Karpas-422 (cell line): ENCODE measurements at regions not wholly inside any gene's neighbourhood (a gene's known extent, or its start where the extent isn't known, plus 50 kb on each side); places are given as distances from the start of the nearest gene placed in this dataset.

Experiments used
- DNase-seq: peaks from one replicate; pipeline ENCODE4 v3.0.0-alpha.2; 2015
- H2AFZ ChIP-seq: fragments of 200-600 bp; sonication (generic); 2 replicates; pipeline ENCODE4 v1.6.1; 2014; ENCODE audit warnings: antibody characterized with exemption, low read length, mixed read lengths
- H3K27ac ChIP-seq: fragments of 200-600 bp; sonication (generic); 2 replicates; pipeline ENCODE4 v1.5.1; 2014; ENCODE audit warnings: mild to moderate bottlenecking, low read length, moderate library complexity
- H3K27me3 ChIP-seq: fragments of 200-600 bp; sonication (generic); 2 replicates; pipeline ENCODE4 v1.6.1; 2014; ENCODE audit warnings: low read length, mixed read lengths
- H3K36me3 ChIP-seq: fragments of 200-600 bp; sonication (generic); 2 replicates; pipeline ENCODE4 v1.6.1; 2014; ENCODE audit warnings: low read length, mixed read lengths; ENCODE audit not compliant: insufficient read depth
- H3K4me1 ChIP-seq: fragments of 200-600 bp; sonication (generic); 2 replicates; pipeline ENCODE4 v1.6.1; 2014; ENCODE audit warnings: mild to moderate bottlenecking, low read length, mixed read lengths
- H3K4me2 ChIP-seq: fragments of 200-600 bp; sonication (generic); 2 replicates; pipeline ENCODE4 v1.6.1; 2014; ENCODE audit warnings: low read length, low read depth, mild to moderate bottlenecking; ENCODE audit not compliant: poor library complexity, severe bottlenecking
- H3K4me3 ChIP-seq: fragments of 200-600 bp; sonication (generic); 2 replicates; pipeline ENCODE4 v1.5.1; 2014; ENCODE audit warnings: mild to moderate bottlenecking, antibody characterized with exemption, low read length, mixed read lengths
- H3K79me2 ChIP-seq: fragments of 200-600 bp; sonication (generic); 2 replicates; pipeline ENCODE4 v1.6.1; 2014; ENCODE audit warnings: mild to moderate bottlenecking, low read length, mixed read lengths
- H3K9ac ChIP-seq: fragments of 200-600 bp; sonication (generic); 2 replicates; pipeline ENCODE4 v1.6.0; 2014; ENCODE audit warnings: low read length
- H3K9me2 ChIP-seq: fragments of 200-600 bp; sonication (generic), shearing (Covaris generic); replicated peaks from 2 replicates; pipeline ENCODE4 v1.6.0; 2014; ENCODE audit warnings: mild to moderate bottlenecking, low read length, moderate library complexity; ENCODE audit not compliant: insufficient read depth
- H3K9me3 ChIP-seq: fragments of 300-700, 200-600 bp; sonication (generic); 2 replicates; pipeline ENCODE4 v1.6.1; 2014; ENCODE audit warnings: low read length, mixed read lengths
- H4K20me1 ChIP-seq: fragments of 200-600 bp; sonication (generic); 2 replicates; pipeline ENCODE4 v1.6.1; 2014; ENCODE audit warnings: mild to moderate bottlenecking, antibody characterized with exemption, low read length, low read depth; ENCODE audit not compliant: insufficient read depth

DNA sequence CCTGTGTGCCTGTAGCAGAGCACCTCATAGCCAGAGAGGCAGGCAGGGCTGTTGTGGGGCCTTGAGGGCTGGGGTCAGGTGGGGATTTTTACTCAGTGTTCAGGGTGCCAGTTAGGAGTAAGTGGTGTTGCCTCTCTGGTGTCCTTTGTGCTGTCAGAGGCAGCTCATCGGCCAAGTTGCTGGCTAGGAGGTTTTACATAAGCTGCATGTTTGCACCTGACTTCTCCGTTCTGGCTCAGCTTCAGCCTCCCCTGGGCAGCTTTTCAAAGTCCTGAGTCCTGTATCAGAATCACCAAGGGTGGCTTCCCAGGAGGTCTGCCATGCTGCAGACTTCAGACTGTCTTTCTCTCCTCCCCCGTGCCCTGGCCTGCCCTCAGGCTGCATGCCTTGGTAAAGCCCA is 242.6 kb upstream of the TPM1 start:
- no peaks in the 10 kb centered on the region for H3K36me3 ChIP-seq
- no peak overlapping the region for H3K4me3 ChIP-seq
- no peak overlapping the region for H2AFZ ChIP-seq
- H4K20me1 ChIP-seq: no peaks in the 10 kb centered on the region
- H3K79me2 ChIP-seq: no peaks in the 10 kb centered on the region
- H3K27me3 ChIP-seq: no peaks in the 10 kb centered on the region
- no peak overlapping the region for H3K27ac ChIP-seq
- no peaks in the 10 kb centered on the region for H3K9me3 ChIP-seq
- no peak overlapping the region for H3K4me2 ChIP-seq
- no peaks in the 10 kb centered on the region for H3K9me2 ChIP-seq
- H3K9ac ChIP-seq: no peak overlapping the region
- no peaks in the 10 kb centered on the region for H3K4me1 ChIP-seq
- DNase-seq: no peak

DNA sequence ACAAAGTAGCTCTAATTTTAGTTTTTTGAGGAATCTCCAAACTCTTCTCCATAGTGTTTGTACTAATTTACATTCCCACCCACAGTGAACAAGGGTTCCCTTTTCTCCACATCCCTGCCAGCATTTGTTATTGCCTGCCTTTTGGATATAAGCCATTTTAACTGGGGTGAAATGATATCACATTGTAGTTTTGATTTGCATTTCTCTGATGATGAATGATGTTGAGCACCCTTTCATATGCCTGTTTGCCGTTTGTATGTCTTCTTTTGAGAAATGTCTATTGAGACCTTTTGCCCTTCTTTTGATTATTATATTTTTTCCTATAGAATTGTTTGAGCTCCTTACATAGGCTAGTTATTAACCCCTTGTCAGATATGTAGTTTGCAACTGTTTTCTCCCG is 239.9 kb upstream of the TPM1 start:
- no peaks in the 10 kb centered on the region for H3K9me2 ChIP-seq
- no peaks in the 10 kb centered on the region for H3K79me2 ChIP-seq
- no peaks in the 10 kb centered on the region for H4K20me1 ChIP-seq
- H3K4me1 ChIP-seq: no peaks in the 10 kb centered on the region
- H3K4me3 ChIP-seq: no peak overlapping the region
- H3K4me2 ChIP-seq: no peak overlapping the region
- no peak overlapping the region for H3K9ac ChIP-seq
- DNase-seq: no peak
- no peaks in the 10 kb centered on the region for H3K27me3 ChIP-seq
- no peak overlapping the region for H2AFZ ChIP-seq
- no peaks in the 10 kb centered on the region for H3K9me3 ChIP-seq
- no peak overlapping the region for H3K27ac ChIP-seq
- H3K36me3 ChIP-seq: no peaks in the 10 kb centered on the region

DNA sequence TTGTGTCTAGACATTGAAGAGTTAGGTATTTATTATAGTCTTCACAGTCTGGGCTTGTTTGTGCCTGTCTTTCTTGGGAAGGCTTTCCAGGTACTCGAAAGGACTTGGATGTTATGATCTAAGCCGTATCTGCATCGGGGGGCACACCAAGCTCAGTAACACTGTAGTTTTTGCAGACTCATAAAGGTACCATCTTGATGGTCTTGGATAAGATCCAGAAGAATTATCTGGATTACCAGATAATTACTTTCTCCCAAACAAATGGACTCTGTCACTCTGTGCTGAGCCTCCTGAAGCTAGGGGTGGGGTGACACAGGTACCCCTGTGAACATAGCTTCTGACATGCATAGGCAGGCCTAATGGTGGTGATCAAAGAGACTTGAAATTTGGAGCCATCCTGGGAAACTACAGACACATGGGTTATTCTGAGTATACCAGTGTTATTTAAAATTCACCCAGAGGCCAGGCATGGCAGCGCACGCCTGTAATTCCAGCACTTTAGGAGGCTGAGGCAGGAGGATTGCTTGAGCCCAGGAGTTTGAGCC is 238.6 kb upstream of the TPM1 start:
- Histone ChIP-seq H3K4me1 (no peaks in the 10 kb centered on the region), H3K27me3 (no peaks in the 10 kb centered on the region), H3K9me3 (no peaks in the 10 kb centered on the region), H3K4me3 (no peak overlapping the region), H3K79me2 (no peaks in the 10 kb centered on the region), H3K4me2 (no peak overlapping the region), H3K9me2 (no peaks in the 10 kb centered on the region), H3K36me3 (no peaks in the 10 kb centered on the region), H2AFZ (no peak overlapping the region), H3K9ac (no peak overlapping the region), H4K20me1 (no peaks in the 10 kb centered on the region), H3K27ac (no peak overlapping the region)
- no peak for DNase-seq

DNA sequence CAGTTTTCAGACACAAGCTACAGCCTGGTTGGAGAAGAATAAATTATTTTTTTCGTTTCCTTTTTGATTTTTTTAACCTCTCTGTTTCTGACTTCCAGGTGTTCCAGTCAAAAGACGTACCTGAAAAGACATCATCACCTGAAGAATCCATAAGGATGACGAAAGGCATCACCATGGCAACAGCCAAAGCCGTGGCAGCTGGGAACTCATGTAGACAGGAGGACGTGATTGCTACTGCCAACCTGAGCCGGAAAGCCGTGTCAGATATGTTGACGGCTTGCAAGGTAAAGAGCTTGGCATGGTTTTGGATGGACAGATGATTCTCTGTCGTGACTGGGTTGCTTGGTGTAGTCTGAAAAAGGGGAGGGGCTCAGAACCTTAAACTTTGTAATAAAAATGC is 237.0 kb upstream of the TPM1 start:
- H3K9me2 ChIP-seq: no peaks in the 10 kb centered on the region
- H3K4me1 ChIP-seq: no peaks in the 10 kb centered on the region
- H3K27me3 ChIP-seq: no peaks in the 10 kb centered on the region
- H3K79me2 ChIP-seq: no peaks in the 10 kb centered on the region
- H3K4me3 ChIP-seq: no peak overlapping the region
- no peak overlapping the region for H3K4me2 ChIP-seq
- no peaks in the 10 kb centered on the region for H4K20me1 ChIP-seq
- no peak overlapping the region for H2AFZ ChIP-seq
- DNase-seq: no peak
- H3K9ac ChIP-seq: no peak overlapping the region
- H3K9me3 ChIP-seq: no peaks in the 10 kb centered on the region
- H3K36me3 ChIP-seq: no peaks in the 10 kb centered on the region
- no peak overlapping the region for H3K27ac ChIP-seq

DNA sequence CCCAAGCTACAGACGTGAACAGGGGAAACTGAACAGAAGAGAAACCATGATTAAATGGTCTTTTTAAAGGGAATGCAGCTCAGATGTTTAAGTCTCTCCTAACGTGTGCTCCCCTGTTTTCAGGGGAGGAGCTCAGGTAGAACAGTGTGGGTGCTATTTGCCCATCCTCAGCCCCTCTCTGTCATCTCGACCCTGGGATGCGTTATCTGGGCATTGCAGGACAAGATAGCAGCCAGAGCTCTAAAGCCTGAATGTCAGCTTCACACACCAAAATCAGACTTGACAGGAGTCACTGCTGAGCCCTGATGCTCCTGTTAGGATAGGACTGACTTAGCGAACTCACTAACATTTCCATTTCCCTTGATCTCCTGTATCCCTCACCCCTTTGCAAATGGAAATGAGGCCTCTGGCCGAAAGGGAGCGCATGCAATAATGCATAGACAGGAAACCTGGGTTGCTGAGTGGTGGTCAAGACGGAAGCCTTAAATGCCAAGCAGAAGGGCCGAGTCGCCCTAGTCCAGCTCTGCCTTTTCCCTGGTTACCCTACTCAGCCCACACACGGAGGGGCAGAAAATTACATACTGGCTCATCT is 234.9 kb upstream of the TPM1 start:
- no peak for DNase-seq
- H3K27ac ChIP-seq: no peak overlapping the region
- H3K27me3 ChIP-seq: no peaks in the 10 kb centered on the region
- no peaks in the 10 kb centered on the region for H3K9me3 ChIP-seq
- H3K36me3 ChIP-seq: no peaks in the 10 kb centered on the region
- H3K4me1 ChIP-seq: no peaks in the 10 kb centered on the region
- no peaks in the 10 kb centered on the region for H3K9me2 ChIP-seq
- no peak overlapping the region for H3K9ac ChIP-seq
- H2AFZ ChIP-seq: no peak overlapping the region
- no peaks in the 10 kb centered on the region for H4K20me1 ChIP-seq
- no peaks in the 10 kb centered on the region for H3K79me2 ChIP-seq
- H3K4me3 ChIP-seq: no peak overlapping the region
- H3K4me2 ChIP-seq: no peak overlapping the region

DNA sequence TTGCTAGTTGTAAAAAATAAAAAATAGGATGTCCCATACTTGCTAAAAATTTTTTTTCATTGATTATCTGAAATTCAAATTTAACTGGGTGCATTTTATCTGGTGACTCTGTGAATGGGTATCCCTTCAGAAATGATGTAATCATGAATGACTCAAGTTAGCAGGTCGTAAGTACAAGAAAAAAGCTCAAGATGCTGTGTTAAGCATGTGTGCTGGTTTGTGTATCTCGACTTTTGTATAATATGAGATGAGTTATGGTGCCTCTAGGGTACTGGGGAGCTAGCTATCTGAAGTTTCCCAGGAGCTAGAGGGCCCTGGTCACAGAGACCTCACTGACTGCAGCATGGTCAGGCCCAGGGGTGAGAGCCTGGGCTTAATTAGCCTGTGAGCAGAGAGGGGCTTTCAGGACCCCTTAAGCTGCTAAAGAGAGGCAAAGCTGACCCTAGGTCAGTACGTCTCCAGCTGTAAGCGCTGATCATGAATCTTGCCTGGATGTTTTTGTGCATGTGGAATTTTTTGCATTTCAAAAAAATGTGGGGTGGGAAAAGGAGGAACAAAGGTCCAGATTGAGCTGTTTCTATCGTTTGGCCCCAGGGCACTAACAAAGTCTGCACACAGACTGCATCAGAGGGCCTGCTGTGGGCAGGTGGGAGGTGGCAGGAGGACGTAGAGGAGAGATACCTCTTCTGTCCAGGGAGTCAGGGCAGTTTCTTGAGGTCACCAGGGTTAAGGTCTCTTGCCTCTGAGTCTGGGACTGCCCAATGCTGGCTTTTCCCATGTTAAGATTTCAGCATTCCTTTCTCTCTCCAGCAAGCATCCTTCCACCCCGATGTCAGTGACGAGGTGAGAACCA is 233.2 kb upstream of the TPM1 start:
- Histone ChIP-seq H3K79me2 (no peaks in the 10 kb centered on the region), H3K4me2 (no peak overlapping the region), H3K4me3 (no peak overlapping the region), H3K9ac (no peak overlapping the region), H3K9me3 (no peaks in the 10 kb centered on the region), H4K20me1 (no peaks in the 10 kb centered on the region), H3K27me3 (no peaks in the 10 kb centered on the region; the same call in 1 of the 2 replicates), H2AFZ (no peak overlapping the region), H3K9me2 (no peaks in the 10 kb centered on the region), H3K4me1 (no peaks in the 10 kb centered on the region), H3K27ac (no peak overlapping the region), H3K36me3 (no peaks in the 10 kb centered on the region)
- no peak for DNase-seq

DNA sequence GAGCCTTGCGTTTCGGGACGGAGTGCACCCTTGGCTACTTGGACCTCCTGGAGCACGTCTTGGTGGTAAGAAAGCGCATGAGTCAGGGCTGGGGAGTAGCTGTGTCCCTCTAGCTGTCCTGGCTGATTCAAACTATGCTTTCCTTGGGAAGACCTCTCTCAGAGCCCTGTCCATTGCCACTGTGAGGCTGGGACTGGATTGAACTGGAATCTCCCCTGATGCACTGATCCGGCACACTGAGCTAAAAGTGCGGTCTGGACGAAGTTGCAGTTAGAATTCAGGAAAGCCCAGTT is 232.6 kb upstream of the TPM1 start:
- Histone ChIP-seq H4K20me1 (no peaks in the 10 kb centered on the region), H3K27ac (no peak overlapping the region)
- DNase-seq: no peak

DNA sequence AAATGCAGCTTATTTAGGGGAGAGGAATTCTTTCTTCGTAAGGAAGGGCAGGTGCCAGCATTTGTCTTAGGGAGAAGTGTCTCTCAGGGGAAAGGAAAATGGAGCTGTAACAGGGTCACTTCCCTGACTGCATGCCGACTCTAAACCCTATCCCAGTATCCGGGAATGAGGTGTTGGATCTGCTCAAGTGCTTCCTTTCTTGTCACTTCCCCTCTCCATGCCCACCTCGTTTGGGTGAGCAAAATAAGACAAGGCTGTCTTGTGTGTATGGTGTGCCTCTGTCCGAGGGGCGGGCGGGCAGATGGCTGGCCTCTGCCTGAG is 230.1 kb upstream of the TPM1 start:
- Histone ChIP-seq H3K9me3 (no peaks in the 10 kb centered on the region), H3K36me3 (no peaks in the 10 kb centered on the region), H3K9ac (no peak overlapping the region), H3K4me2 (no peak overlapping the region), H3K27me3 (no peaks in the 10 kb centered on the region; the same call in 1 of the 2 replicates), H3K27ac (no peak overlapping the region), H3K79me2 (no peaks in the 10 kb centered on the region), H4K20me1 (no peaks in the 10 kb centered on the region), H2AFZ (no peak overlapping the region), H3K4me1 (no peaks in the 10 kb centered on the region), H3K9me2 (no peaks in the 10 kb centered on the region), H3K4me3 (no peak overlapping the region)
- no peak for DNase-seq

More for the DNA sequence above, 232.6 kb upstream of the TPM1 start:
- Histone ChIP-seq H3K79me2 (no peaks in the 10 kb centered on the region), H3K9me3 (no peaks in the 10 kb centered on the region), H3K36me3 (no peaks in the 10 kb centered on the region), H3K4me2 (no peak overlapping the region), H3K9me2 (no peaks in the 10 kb centered on the region), H2AFZ (no peak overlapping the region), H3K4me3 (no peak overlapping the region), H3K4me1 (no peaks in the 10 kb centered on the region), H3K27me3 (no peaks in the 10 kb centered on the region; the same call in 1 of the 2 replicates), H3K9ac (no peak overlapping the region)
